ENCODE measurements at regions not wholly inside any gene's neighbourhood (a gene's known extent, or its start where the extent isn't known, plus 50 kb on each side); places are given as distances from the start of the nearest gene placed in this dataset.

DNA sequence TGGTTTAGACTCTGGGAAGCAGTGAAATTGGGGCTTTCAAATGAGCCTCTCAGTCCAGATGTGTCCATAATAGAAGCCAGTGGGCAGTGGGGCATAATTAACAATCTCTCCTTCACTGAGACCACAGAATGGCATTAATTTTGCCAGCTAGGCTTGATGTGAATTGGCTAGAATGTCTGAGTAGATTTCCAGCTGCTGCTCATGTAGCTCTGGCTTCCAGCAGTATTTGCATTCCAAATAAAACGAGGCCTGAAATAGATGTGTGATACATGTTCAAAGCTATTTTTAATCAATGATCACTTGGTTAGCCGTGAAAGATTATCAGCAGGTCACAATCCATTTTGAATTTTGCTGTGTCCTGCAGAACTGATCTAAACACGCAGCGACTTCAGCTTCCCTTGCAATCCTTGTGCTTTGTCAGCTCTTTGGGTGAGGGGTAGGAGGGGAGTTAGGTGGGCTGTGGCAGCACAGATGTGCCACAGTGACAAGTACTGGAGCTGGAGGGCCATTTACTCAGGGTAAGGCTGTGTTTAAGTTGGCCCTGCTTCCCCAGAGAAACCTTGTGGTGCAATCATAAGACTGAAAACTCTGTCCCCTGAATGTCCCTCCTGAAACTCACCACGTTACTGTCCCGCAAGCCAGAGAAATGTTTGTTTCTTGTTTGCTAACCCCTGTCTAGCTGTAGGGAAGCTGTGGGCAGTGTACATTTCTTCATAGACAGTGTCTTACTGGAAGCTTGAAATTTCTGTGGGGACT, 56.9 kb upstream of the TMEM178A start:
- Histone ChIP-seq H3K27ac (no peak overlapping the region), H3K9me3 (no peaks in the 10 kb centered on the region), H3K4me3 (no peak overlapping the region), H3K36me3 (no peaks in the 10 kb centered on the region), H3K4me1 (no peaks in the 10 kb centered on the region), H3K27me3 (no peaks in the 10 kb centered on the region)
- TF ChIP-seq POLR2A (IDR thresholded peaks at IDR 0.05) (no peak), POLR2AphosphoS5 (IDR thresholded peaks at IDR 0.05) (no peak)
- TF ChIP-seq, protein P1, sequence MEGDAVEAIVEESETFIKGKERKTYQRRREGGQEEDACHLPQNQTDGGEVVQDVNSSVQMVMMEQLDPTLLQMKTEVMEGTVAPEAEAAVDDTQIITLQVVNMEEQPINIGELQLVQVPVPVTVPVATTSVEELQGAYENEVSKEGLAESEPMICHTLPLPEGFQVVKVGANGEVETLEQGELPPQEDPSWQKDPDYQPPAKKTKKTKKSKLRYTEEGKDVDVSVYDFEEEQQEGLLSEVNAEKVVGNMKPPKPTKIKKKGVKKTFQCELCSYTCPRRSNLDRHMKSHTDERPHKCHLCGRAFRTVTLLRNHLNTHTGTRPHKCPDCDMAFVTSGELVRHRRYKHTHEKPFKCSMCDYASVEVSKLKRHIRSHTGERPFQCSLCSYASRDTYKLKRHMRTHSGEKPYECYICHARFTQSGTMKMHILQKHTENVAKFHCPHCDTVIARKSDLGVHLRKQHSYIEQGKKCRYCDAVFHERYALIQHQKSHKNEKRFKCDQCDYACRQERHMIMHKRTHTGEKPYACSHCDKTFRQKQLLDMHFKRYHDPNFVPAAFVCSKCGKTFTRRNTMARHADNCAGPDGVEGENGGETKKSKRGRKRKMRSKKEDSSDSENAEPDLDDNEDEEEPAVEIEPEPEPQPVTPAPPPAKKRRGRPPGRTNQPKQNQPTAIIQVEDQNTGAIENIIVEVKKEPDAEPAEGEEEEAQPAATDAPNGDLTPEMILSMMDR (IDR thresholded peaks at IDR 0.05) = no peak
- DNase-seq (ENCODE audit: low spot score in 2 of 2) = no peak
- intact Hi-C loops (cut with DNase I; ENCODE audit: low total_unique reads) = no loop called here

- Histone ChIP-seq H3K4me1 (no peaks in the 10 kb centered on the region), H3K36me3 (no peaks in the 10 kb centered on the region), H3K4me3 (no peak overlapping the region), H3K9me3 (no peaks in the 10 kb centered on the region), H3K27ac (no peak overlapping the region), H3K27me3 (no peaks in the 10 kb centered on the region)
- DNase-seq (ENCODE audit: low spot score in 2 of 2) = no peak
- no peak for TF ChIP-seq POLR2AphosphoS5 (IDR thresholded peaks at IDR 0.05)
- TF ChIP-seq POLR2A (IDR thresholded peaks at IDR 0.05) = no peak
- TF ChIP-seq, protein P1 (IDR thresholded peaks at IDR 0.05) = no peak
- intact Hi-C loops (cut with DNase I; ENCODE audit: low total_unique reads) = no loop called here
These were observed 55.8 kb upstream of the TMEM178A start for GRCh38 chr2:39609917-39610316.

GRCh38 chr2:39615675-39616074, 50.0 kb upstream of the TMEM178A start:
- H3K4me3 ChIP-seq = no peak overlapping the region
- DNase-seq (ENCODE audit: low spot score in 2 of 2) = no peak
- no peaks in the 10 kb centered on the region for H3K27me3 ChIP-seq
- no peak overlapping the region for H3K27ac ChIP-seq
- H3K4me1 ChIP-seq = no peaks in the 10 kb centered on the region
- TF ChIP-seq POLR2AphosphoS5 (IDR thresholded peaks at IDR 0.05) = no peak
- TF ChIP-seq, protein P1 (IDR thresholded peaks at IDR 0.05) = no peak
- TF ChIP-seq POLR2A (IDR thresholded peaks at IDR 0.05) = no peak
- H3K36me3 ChIP-seq = no peaks in the 10 kb centered on the region
- intact Hi-C loops (cut with DNase I; ENCODE audit: low total_unique reads) = no loop called here
- no peaks in the 10 kb centered on the region for H3K9me3 ChIP-seq
